Activated CD4-positive, alpha-beta T cell treated with anti-CD3 and anti-CD28 coated beads, Interleukin-2, amount 10 ng/mL, durations not matched to agents 7 days and 5 days (primary cell): ENCODE measurements at regions not wholly inside any gene's neighbourhood (a gene's known extent, or its start where the extent isn't known, plus 50 kb on each side); places are given as distances from the start of the nearest gene placed in this dataset.
"Not testable (repeated sequence)": the region's sequence is repeated elsewhere in the genome, so short reads cannot be mapped to it uniquely, and the experiment has no call there.

Experiments
- CTCF ChIA-PET: fragments of 350-600 bp; sonication (Branson Sonifier 250); formaldehyde crosslinking; loops from one replicate; lab custom pipeline; 2021; ENCODE audit warnings: antibody characterized with exemption; lab: Charles Lee
- POLR2A ChIA-PET: fragments of 350-600 bp; sonication (Branson Sonifier 250); formaldehyde crosslinking; loops from one replicate; lab custom pipeline; 2021; ENCODE audit warnings: antibody characterized with exemption; lab: Charles Lee
- DNase-seq: peaks from one replicate; pipeline ENCODE4 v3.0.0-alpha.2; 2020
- H3K27ac Mint-ChIP-seq: one replicate; pipeline ENCODE4 v1.8.0; 2021; ENCODE audit warnings: mild to moderate bottlenecking, moderate library complexity, mixed read lengths
- H3K27me3 Mint-ChIP-seq: one replicate; pipeline ENCODE4 v1.8.0; 2021; ENCODE audit warnings: mixed read lengths
- H3K36me3 Mint-ChIP-seq: one replicate; pipeline ENCODE4 v1.8.0; 2021; ENCODE audit warnings: low read depth, mixed read lengths
- H3K4me1 Mint-ChIP-seq: one replicate; pipeline ENCODE4 v1.8.0; 2021; ENCODE audit warnings: mixed read lengths
- H3K4me3 Mint-ChIP-seq: one replicate; pipeline ENCODE4 v1.8.0; 2021; ENCODE audit warnings: mild to moderate bottlenecking, moderate library complexity, mixed read lengths
- H3K9me3 Mint-ChIP-seq: one replicate; pipeline ENCODE4 v1.8.0; 2021; ENCODE audit warnings: mixed read lengths

- H3K4me1 Mint-ChIP-seq, H3K4me3 Mint-ChIP-seq, DNase-seq, POLR2A ChIA-PET, H3K27ac Mint-ChIP-seq, H3K36me3 Mint-ChIP-seq, H3K27me3 Mint-ChIP-seq, H3K9me3 Mint-ChIP-seq, CTCF ChIA-PET: not testable (repeated sequence)
Measured at GRCh38 chr2:155966064-155966471, 366.5 kb downstream of the NR4A2 start.

- CTCF ChIA-PET: no interaction called here
- H3K36me3 Mint-ChIP-seq: no peaks in the 10 kb centered on the region
- no peak overlapping the region for H3K27ac Mint-ChIP-seq
Measured at GRCh38 chr2:155965415-155966063, 367.0 kb downstream of the NR4A2 start.

GRCh38 chr2:155961641-155962040 is 370.9 kb downstream of the NR4A2 start:
- H3K36me3 Mint-ChIP-seq: no peaks in the 10 kb centered on the region
- H3K4me1 Mint-ChIP-seq: no peaks in the 10 kb centered on the region
- no peak for DNase-seq
- no peak overlapping the region for H3K27ac Mint-ChIP-seq
- ChIA-PET CTCF (no interaction called here), POLR2A (no interaction called here)
- H3K4me3 Mint-ChIP-seq: no peak overlapping the region
- H3K27me3 Mint-ChIP-seq: no peaks in the 10 kb centered on the region
- H3K9me3 Mint-ChIP-seq: no peaks in the 10 kb centered on the region

More at GRCh38 chr2:155965415-155966063, 367.0 kb downstream of the NR4A2 start:
- POLR2A ChIA-PET: no interaction called here
- Mint-ChIP-seq H3K27me3 (no peaks in the 10 kb centered on the region), H3K4me3 (no peak overlapping the region), H3K4me1 (no peaks in the 10 kb centered on the region), H3K9me3 (no peaks in the 10 kb centered on the region)
- DNase-seq: no peak

- ChIA-PET POLR2A (interaction anchor here (0.6 kb wide), 1 partner anchor 53 kb away, joined by 3 read pairs; no protein-coding TSS in a partner anchor), CTCF (no interaction called here)
- Mint-ChIP-seq H3K4me3 (no peak overlapping the region), H3K9me3 (no peaks in the 10 kb centered on the region), H3K36me3 (no peaks in the 10 kb centered on the region), H3K27me3 (no peaks in the 10 kb centered on the region), H3K4me1 (no peaks in the 10 kb centered on the region), H3K27ac (no peak overlapping the region)
- no peak for DNase-seq
Measured at GRCh38 chr2:155958834-155959233, 373.7 kb downstream of the NR4A2 start.

DNA sequence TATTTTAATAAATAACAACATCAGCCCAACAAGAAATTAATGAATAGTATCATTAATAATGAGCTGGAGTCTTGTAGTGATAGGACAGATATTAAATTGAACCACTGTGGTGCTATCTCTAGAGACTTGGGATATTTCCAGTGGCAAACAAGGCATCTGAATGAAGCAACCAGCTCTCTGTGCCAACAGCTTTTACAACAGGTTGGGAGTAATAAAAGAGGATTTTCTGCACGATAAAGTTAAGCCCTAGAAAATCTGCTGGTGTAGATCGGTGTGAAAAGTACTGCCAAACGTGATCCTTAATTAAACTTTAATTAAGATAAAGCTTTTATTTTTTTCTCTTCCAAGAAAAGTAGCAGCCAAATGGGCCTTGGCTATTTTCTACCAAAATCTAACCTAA is 385.5 kb downstream of the NR4A2 start:
- H3K9me3 Mint-ChIP-seq: no peaks in the 10 kb centered on the region
- no peak for DNase-seq
- CTCF ChIA-PET: interaction anchor here (0.6 kb wide), 1 partner anchor 762 kb away, joined by 3 read pairs; no protein-coding TSS in a partner anchor
- H3K27me3 Mint-ChIP-seq: no peaks in the 10 kb centered on the region
- H3K4me1 Mint-ChIP-seq: no peaks in the 10 kb centered on the region
- H3K27ac Mint-ChIP-seq: no peak overlapping the region
- H3K4me3 Mint-ChIP-seq: no peak overlapping the region
- POLR2A ChIA-PET: no interaction called here
- no peaks in the 10 kb centered on the region for H3K36me3 Mint-ChIP-seq

- Mint-ChIP-seq H3K4me1 (no peaks in the 10 kb centered on the region), H3K36me3 (no peaks in the 10 kb centered on the region), H3K27me3 (no peaks in the 10 kb centered on the region), H3K9me3 (peaks cover 3% of the 10 kb centered on the region), H3K27ac (no peak overlapping the region), H3K4me3 (no peak overlapping the region)
- ChIA-PET POLR2A (no interaction called here), CTCF (no interaction called here)
- DNase-seq: no peak
Measured at GRCh38 chr2:155944218-155944617, 388.3 kb downstream of the NR4A2 start.

- CTCF ChIA-PET: no interaction called here
Measured at GRCh38 chr2:155930312-155930711, 402.2 kb downstream of the NR4A2 start.

GRCh38 chr2:155917380-155917779 is 415.1 kb downstream of the NR4A2 start:
- Mint-ChIP-seq H3K4me1 (no peaks in the 10 kb centered on the region), H3K4me3 (no peak overlapping the region), H3K9me3 (no peaks in the 10 kb centered on the region), H3K36me3 (no peaks in the 10 kb centered on the region), H3K27ac (no peak overlapping the region), H3K27me3 (no peaks in the 10 kb centered on the region)
- no peak for DNase-seq
- POLR2A ChIA-PET: no interaction called here
- CTCF ChIA-PET: no interaction called here

More at GRCh38 chr2:155930312-155930711, 402.2 kb downstream of the NR4A2 start:
- H3K27ac Mint-ChIP-seq: no peak overlapping the region
- no peaks in the 10 kb centered on the region for H3K4me1 Mint-ChIP-seq
- no peaks in the 10 kb centered on the region for H3K36me3 Mint-ChIP-seq
- H3K27me3 Mint-ChIP-seq: no peaks in the 10 kb centered on the region
- no peak for DNase-seq
- POLR2A ChIA-PET: no interaction called here
- peaks cover 2% of the 10 kb centered on the region for H3K9me3 Mint-ChIP-seq
- no peak overlapping the region for H3K4me3 Mint-ChIP-seq

DNA sequence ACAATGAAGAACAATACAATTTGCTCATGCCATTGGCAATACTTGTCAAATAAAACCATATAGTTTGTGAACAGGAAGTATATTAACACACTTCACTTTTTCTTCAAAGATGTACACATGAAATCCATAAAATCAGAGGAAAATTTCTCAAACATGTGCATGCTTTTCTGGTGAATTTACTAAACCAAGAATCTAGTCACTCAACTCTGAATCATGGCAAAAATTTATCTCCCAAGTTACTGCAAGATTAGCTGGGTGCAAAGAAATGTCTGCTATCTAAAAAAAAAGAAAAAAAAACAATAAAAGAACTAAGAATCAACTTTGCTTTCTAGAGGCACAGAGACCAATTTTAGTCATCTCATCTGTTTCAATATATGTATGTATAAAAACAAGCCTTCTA is 419.2 kb downstream of the NR4A2 start:
- no peak for DNase-seq
- no peaks in the 10 kb centered on the region for H3K27me3 Mint-ChIP-seq
- H3K36me3 Mint-ChIP-seq: no peaks in the 10 kb centered on the region
- ChIA-PET CTCF (no interaction called here), POLR2A (no interaction called here)
- no peak overlapping the region for H3K27ac Mint-ChIP-seq
- H3K4me1 Mint-ChIP-seq: no peaks in the 10 kb centered on the region
- no peaks in the 10 kb centered on the region for H3K9me3 Mint-ChIP-seq
- H3K4me3 Mint-ChIP-seq: no peak overlapping the region

DNA sequence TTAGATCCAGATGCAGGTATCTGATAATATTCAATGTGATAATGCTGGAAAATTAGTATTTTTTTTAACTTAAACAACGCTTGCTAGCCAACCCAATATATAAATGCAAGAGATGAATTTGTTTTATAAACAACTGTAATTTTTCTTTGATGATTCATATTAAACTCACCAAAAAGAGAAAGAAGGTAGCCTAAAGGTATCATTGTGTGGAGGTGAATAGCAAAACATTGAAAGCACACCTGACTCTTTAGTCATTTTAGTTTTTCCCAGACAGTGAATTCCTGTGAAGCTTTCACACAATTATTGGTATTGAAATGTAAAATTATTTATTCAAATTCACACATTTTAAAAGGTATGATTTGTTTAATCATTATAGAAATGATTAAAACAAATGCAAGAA is 424.0 kb downstream of the NR4A2 start:
- ChIA-PET POLR2A (no interaction called here), CTCF (no interaction called here)
- Mint-ChIP-seq H3K27me3 (no peaks in the 10 kb centered on the region), H3K27ac (no peak overlapping the region), H3K4me3 (no peak overlapping the region), H3K36me3 (no peaks in the 10 kb centered on the region), H3K4me1 (no peaks in the 10 kb centered on the region), H3K9me3 (no peaks in the 10 kb centered on the region)
- DNase-seq: no peak

DNA sequence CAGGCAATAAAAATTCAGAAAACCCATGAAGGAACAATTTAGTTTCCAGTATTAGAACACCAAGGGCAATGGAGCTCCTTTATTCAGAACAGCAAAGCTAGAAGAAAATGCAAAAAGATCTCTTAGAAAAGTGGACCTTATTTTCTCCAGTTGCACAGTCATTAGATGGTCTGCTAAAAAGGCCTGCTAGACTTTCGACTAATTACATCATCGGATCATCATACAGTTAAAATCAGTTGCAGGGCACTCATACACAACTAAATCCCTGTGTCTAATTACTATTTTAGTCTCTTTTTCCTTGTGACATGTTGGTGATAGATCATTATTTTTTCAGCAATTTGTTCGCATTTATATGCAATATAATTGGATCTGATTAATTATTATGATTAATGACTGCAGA is 425.3 kb downstream of the NR4A2 start:
- no peak for DNase-seq
- Mint-ChIP-seq H3K4me1 (no peaks in the 10 kb centered on the region), H3K27ac (no peak overlapping the region), H3K9me3 (no peaks in the 10 kb centered on the region), H3K27me3 (no peaks in the 10 kb centered on the region), H3K36me3 (no peaks in the 10 kb centered on the region), H3K4me3 (no peak overlapping the region)
- ChIA-PET CTCF (interaction anchor here (0.7 kb wide), 1 partner anchor 342 kb away, joined by 3 read pairs; no protein-coding TSS in a partner anchor), POLR2A (no interaction called here)

GRCh38 chr2:155905657-155906056 is 426.9 kb downstream of the NR4A2 start:
- H3K36me3 Mint-ChIP-seq: no peaks in the 10 kb centered on the region
- H3K4me3 Mint-ChIP-seq: no peak overlapping the region
- no peak overlapping the region for H3K27ac Mint-ChIP-seq
- ChIA-PET CTCF (interaction anchor here (1.0 kb wide), 1 partner anchor 10 kb away, joined by 4 read pairs; no protein-coding TSS in a partner anchor), POLR2A (no interaction called here)
- H3K27me3 Mint-ChIP-seq: no peaks in the 10 kb centered on the region
- no peak for DNase-seq
- no peaks in the 10 kb centered on the region for H3K9me3 Mint-ChIP-seq
- H3K4me1 Mint-ChIP-seq: no peaks in the 10 kb centered on the region

DNA sequence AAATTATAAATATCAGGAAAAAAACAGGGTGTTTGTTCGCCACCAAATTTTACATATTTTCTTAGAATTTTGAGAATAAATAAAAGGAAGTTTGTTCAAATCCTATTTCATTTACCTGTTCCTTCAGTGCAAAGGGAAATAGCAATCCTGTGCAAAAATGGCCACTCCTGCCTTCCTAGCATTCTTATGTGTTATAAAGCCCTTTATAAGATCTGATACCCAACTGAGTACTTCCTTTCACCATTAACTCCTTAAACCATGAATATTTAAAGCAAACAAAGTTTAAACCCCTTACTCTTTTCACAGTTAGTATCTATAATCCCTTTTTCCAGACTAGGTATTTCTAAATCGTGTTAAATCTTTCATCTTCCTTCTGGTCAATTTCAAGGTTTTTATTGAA is 427.8 kb downstream of the NR4A2 start:
- POLR2A ChIA-PET: no interaction called here
- no peaks in the 10 kb centered on the region for H3K9me3 Mint-ChIP-seq
- CTCF ChIA-PET: no interaction called here
- no peak overlapping the region for H3K27ac Mint-ChIP-seq
- no peaks in the 10 kb centered on the region for H3K27me3 Mint-ChIP-seq
- no peaks in the 10 kb centered on the region for H3K4me1 Mint-ChIP-seq
- H3K36me3 Mint-ChIP-seq: no peaks in the 10 kb centered on the region
- no peak for DNase-seq
- H3K4me3 Mint-ChIP-seq: no peak overlapping the region

- Mint-ChIP-seq H3K27ac (no peak overlapping the region), H3K27me3 (no peaks in the 10 kb centered on the region), H3K4me1 (no peaks in the 10 kb centered on the region), H3K4me3 (no peak overlapping the region), H3K9me3 (no peaks in the 10 kb centered on the region), H3K36me3 (no peaks in the 10 kb centered on the region)
- CTCF ChIA-PET: no interaction called here
- no peak for DNase-seq
- POLR2A ChIA-PET: no interaction called here
Measured at GRCh38 chr2:155902635-155903034, 429.9 kb downstream of the NR4A2 start.
